SK-N-MC (cell line): ENCODE measurements at regions not wholly inside any gene's neighbourhood (a gene's known extent, or its start where the extent isn't known, plus 50 kb on each side); places are given as distances from the start of the nearest gene placed in this dataset.
A peak's percentile ranks its signal among the peaks of the same experiment; 100 is the strongest.

Source experiments
- DNase-seq: peaks from one replicate; pipeline ENCODE4 v3.0.0-alpha.2; 2011; ENCODE audit warnings: low read depth, low spot score
- H3K27ac ChIP-seq: fragments of 200-600 bp; sonication (generic); 2 replicates; pipeline ENCODE4 v1.5.1; 2016; ENCODE audit warnings: mixed run types
- H3K36me3 ChIP-seq: fragments of 200-600 bp; sonication (generic); 2 replicates; pipeline ENCODE4 v1.6.1; 2017; ENCODE audit warnings: antibody characterized with exemption, low read length, mixed read lengths; ENCODE audit not compliant: insufficient read depth
- H3K4me3 ChIP-seq: fragments of 200-600 bp; sonication (generic); 2 replicates; pipeline ENCODE4 v1.5.1; 2016
- H3K9ac ChIP-seq: fragments of 200-600 bp; sonication (generic); 2 replicates; pipeline ENCODE4 v1.8.0; 2017; ENCODE audit warnings: mixed run types, mixed read lengths; ENCODE audit not compliant: insufficient read length
- H3K9me3 ChIP-seq: fragments of 200-600 bp; sonication (generic); 2 replicates; pipeline ENCODE4 v1.6.1; 2017; ENCODE audit warnings: low read depth, mild to moderate bottlenecking, antibody characterized with exemption, low read length, moderate library complexity, mixed read lengths
- EZH2 ChIP-seq: fragments of 200-600 bp; sonication (generic); IDR thresholded peaks from one replicate; pipeline ENCODE4 v1.6.1; 2017; ENCODE audit warnings: antibody characterized with exemption
- FOXP2 ChIP-seq: optimal IDR thresholded peaks from 2 replicates; pipeline ENCODE3; 2011; ENCODE audit warnings: mild to moderate bottlenecking, moderate library complexity; ENCODE audit not compliant: insufficient read depth; ENCODE audit errors: extremely low read length, control extremely low read depth
- POLR2AphosphoS5 ChIP-seq: IDR thresholded peaks from 2 replicates; pipeline ENCODE4 v1.6.1; 2012; ENCODE audit warnings: mild to moderate bottlenecking, low read depth, low read length, borderline replicate concordance

GRCh38 chrX:103158317-103158621 lies 56.6 kb upstream of the BEX4 start:
- Histone ChIP-seq H3K36me3 (no peaks in the 10 kb centered on the region), H3K4me3 (no peak overlapping the region), H3K9ac (no peak overlapping the region), H3K27ac (no peak overlapping the region), H3K9me3 (no peaks in the 10 kb centered on the region)
- TF ChIP-seq EZH2 (no peak), FOXP2 (no peak), POLR2AphosphoS5 (no peak)
- no peak for DNase-seq

GRCh38 chrX:103157496-103158316 lies 57.2 kb upstream of the BEX4 start:
- no peak overlapping the region for H3K4me3 ChIP-seq
- H3K9me3 ChIP-seq: no peaks in the 10 kb centered on the region
- H3K9ac ChIP-seq: no peak overlapping the region
- TF ChIP-seq POLR2AphosphoS5: no peak
- no peak for TF ChIP-seq EZH2
- no peak for DNase-seq
- H3K27ac ChIP-seq: no peak overlapping the region
- no peaks in the 10 kb centered on the region for H3K36me3 ChIP-seq

- no peak for TF ChIP-seq EZH2
- TF ChIP-seq FOXP2: no peak
- TF ChIP-seq POLR2AphosphoS5: no peak
- Histone ChIP-seq H3K36me3 (no peaks in the 10 kb centered on the region), H3K4me3 (no peak overlapping the region), H3K9me3 (no peaks in the 10 kb centered on the region), H3K27ac (0 out of 2 replicates have a peak overlapping the region, but pooled peaks have one; percentile 30), H3K9ac (no peak overlapping the region)
- no peak for DNase-seq
These were observed 59.7 kb upstream of the BEX4 start for GRCh38 chrX:103155201-103155600.

- Histone ChIP-seq H3K9me3 (no peaks in the 10 kb centered on the region), H3K36me3 (no peaks in the 10 kb centered on the region), H3K9ac (no peak overlapping the region), H3K27ac (no peak overlapping the region), H3K4me3 (no peak overlapping the region)
- no peak for DNase-seq
- no peak for TF ChIP-seq EZH2
- TF ChIP-seq POLR2AphosphoS5: no peak
- TF ChIP-seq FOXP2: no peak
These were observed 60.7 kb upstream of the NXF3 start for GRCh38 chrX:103153661-103154060.

- no peak overlapping the region for H3K27ac ChIP-seq
- DNase-seq: no peak
- no peaks in the 10 kb centered on the region for H3K36me3 ChIP-seq
- H3K4me3 ChIP-seq: no peak overlapping the region
- H3K9me3 ChIP-seq: no peaks in the 10 kb centered on the region
- H3K9ac ChIP-seq: no peak overlapping the region
- TF ChIP-seq FOXP2: no peak
These were observed 58.9 kb upstream of the NXF3 start for GRCh38 chrX:103151799-103152198.

- Histone ChIP-seq H3K4me3 (no peak overlapping the region), H3K27ac (no peak overlapping the region), H3K36me3 (no peaks in the 10 kb centered on the region), H3K9ac (no peak overlapping the region), H3K9me3 (no peaks in the 10 kb centered on the region)
- no peak for TF ChIP-seq POLR2AphosphoS5
- no peak for TF ChIP-seq FOXP2
- no peak for TF ChIP-seq EZH2
- DNase-seq: no peak
These were observed 56.7 kb upstream of the NXF3 start for GRCh38 chrX:103149652-103150051.

- H3K27ac ChIP-seq: no peak overlapping the region
- H3K4me3 ChIP-seq: no peak overlapping the region
- H3K9me3 ChIP-seq: no peaks in the 10 kb centered on the region
- DNase-seq: no peak
- no peaks in the 10 kb centered on the region for H3K36me3 ChIP-seq
- no peak overlapping the region for H3K9ac ChIP-seq
- TF ChIP-seq FOXP2 (no peak), EZH2 (no peak), POLR2AphosphoS5 (no peak)
These were observed 55.1 kb upstream of the NXF3 start for GRCh38 chrX:103148075-103148474.
